Fibroblast of mammary gland (primary cell): ENCODE measurements at regions not wholly inside any gene's neighbourhood (a gene's known extent, or its start where the extent isn't known, plus 50 kb on each side); places are given as distances from the start of the nearest gene placed in this dataset.

Experiments
- DNase-seq: peaks from one replicate; pipeline ENCODE4 v3.0.0-alpha.2; 2010; ENCODE audit warnings: low read depth
- H3K4me3 ChIP-seq: 2 replicates; pipeline ENCODE4 v1.5.1; 2011; ENCODE audit warnings: low read depth, mild to moderate bottlenecking, low read length, moderate library complexity; ENCODE audit not compliant: control insufficient read depth
- TF ChIP-seq, protein P1 (sequence below): conservative IDR thresholded peaks from 2 replicates; pipeline ENCODE4 v1.5.1; 2011; ENCODE audit warnings: low read depth, low read length, inconsistent platforms; ENCODE audit not compliant: control insufficient read depth, insufficient read depth

- TF ChIP-seq, protein P1, sequence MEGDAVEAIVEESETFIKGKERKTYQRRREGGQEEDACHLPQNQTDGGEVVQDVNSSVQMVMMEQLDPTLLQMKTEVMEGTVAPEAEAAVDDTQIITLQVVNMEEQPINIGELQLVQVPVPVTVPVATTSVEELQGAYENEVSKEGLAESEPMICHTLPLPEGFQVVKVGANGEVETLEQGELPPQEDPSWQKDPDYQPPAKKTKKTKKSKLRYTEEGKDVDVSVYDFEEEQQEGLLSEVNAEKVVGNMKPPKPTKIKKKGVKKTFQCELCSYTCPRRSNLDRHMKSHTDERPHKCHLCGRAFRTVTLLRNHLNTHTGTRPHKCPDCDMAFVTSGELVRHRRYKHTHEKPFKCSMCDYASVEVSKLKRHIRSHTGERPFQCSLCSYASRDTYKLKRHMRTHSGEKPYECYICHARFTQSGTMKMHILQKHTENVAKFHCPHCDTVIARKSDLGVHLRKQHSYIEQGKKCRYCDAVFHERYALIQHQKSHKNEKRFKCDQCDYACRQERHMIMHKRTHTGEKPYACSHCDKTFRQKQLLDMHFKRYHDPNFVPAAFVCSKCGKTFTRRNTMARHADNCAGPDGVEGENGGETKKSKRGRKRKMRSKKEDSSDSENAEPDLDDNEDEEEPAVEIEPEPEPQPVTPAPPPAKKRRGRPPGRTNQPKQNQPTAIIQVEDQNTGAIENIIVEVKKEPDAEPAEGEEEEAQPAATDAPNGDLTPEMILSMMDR: no peak
- no peak overlapping the region for H3K4me3 ChIP-seq
- no peak for DNase-seq
Observed at GRCh38 chr10:2812631-2813030, 254.7 kb upstream of the PFKP start.

GRCh38 chr10:2800178-2800577, 267.2 kb upstream of the PFKP start:
- H3K4me3 ChIP-seq: no peak overlapping the region
- no peak for DNase-seq
- TF ChIP-seq, protein P1: no peak

GRCh38 chr10:2798336-2799022, 268.9 kb upstream of the PFKP start:
- H3K4me3 ChIP-seq: no peak overlapping the region
- TF ChIP-seq, protein P1: no peak
- DNase-seq: no peak

DNA sequence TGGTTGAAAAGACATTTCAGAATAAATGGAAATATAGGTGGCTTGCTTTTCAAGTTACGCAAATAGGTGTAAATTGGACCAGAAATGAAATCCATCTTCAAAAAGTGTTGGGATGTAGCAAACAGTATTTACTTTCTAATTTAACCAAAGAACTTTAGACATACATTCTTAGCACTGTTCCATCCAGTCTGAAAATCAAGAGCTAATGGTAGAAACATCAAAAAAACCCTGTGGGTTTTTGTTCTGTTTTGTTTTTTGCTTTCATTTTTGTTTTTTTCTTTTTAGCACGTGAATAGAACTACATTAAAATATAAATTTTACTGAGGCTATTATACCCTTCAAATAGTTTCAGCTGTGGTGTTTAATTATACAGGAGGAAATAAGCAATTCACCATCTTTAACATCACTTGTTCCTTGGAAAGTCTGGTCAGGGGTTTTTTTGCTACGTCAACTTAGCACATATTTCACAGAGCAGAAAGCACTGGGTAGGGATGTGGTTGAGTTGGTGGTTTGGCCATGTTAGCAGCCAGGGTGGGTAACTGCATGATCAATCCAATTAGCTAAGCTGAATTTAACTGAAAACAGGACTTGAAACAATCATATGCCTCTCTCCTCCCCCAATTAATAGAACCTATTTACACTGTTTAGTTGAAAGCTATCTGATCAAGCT, 275.4 kb upstream of the PFKP start:
- no peak overlapping the region for H3K4me3 ChIP-seq
- TF ChIP-seq, protein P1: no peak
- no peak for DNase-seq

DNA sequence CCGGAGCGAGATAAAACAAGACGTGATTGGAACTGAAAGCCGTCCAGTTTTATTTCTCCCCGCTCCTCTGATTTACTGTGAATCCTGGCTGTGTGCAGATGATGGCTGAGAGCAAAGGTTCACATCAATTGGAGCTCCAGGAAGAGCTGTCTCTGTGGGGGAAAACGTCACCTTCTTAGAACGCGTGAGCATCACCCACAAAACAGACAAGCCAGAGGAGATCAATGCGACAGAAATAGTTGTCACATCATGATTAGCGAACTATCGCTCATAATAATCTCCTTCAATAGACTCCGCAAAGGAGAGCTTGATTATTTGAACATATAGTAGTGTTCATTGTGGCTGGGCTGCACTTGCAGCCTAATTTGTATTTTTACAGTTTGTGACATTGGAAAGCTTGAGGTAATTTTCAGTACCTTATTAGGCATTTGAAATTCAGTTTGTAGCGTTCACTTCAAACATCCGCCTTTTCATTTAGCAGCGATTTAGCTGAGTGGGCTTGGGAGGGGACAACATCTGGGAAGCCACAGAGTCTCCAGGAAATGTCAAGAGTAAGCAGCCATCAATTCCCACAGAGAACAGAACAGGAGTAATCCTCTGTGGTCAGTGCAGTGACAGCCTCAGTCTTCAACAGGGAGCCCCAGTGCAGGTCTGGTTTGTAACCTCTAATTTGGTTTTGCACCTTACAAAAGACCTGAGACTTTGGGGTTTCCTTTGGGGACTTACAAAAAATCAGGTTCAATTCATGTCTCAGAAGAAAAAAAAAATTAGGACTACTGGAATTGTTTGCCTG, 276.8 kb upstream of the PFKP start:
- DNase-seq: no peak
- TF ChIP-seq, protein P1: no peak
- no peak overlapping the region for H3K4me3 ChIP-seq

DNA sequence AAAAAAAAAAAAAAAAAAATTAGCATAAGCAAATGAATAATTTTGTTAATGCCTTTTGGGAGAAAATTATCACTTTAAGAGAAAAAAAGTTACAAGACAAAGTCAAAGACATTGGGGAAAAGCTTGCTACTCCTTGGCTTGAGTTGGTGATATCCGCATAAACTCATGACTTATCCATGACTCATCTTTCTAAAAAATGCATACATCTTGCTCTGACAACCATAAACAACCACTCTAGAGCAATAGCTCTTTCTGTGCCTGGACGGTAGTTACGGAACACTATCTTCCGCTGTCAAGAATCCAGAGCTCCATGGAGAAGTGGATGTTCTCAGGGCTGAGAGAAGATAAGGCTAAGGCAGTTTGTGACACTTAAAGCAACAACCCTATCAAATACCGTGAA, 281.1 kb upstream of the PFKP start:
- no peak for DNase-seq
- TF ChIP-seq, protein P1: no peak
- H3K4me3 ChIP-seq: no peak overlapping the region
